D341Med (cell line): ENCODE measurements at regions not wholly inside any gene's neighbourhood (a gene's known extent, or its start where the extent isn't known, plus 50 kb on each side); places are given as distances from the start of the nearest gene placed in this dataset.
A peak's percentile ranks its signal among the peaks of the same experiment; 100 is the strongest.

Experiments used
- DNase-seq: peaks from one replicate; pipeline ENCODE4 v3.0.0; 2012; ENCODE audit warnings: low spot score

GRCh38 chr4:135316266-135316779, 1114.7 kb upstream of the PABPC4L start:
- DNase-seq, result no peak

GRCh38 chr4:135290136-135290535, 1088.5 kb upstream of the PABPC4L start:
- DNase-seq, result no peak

DNA sequence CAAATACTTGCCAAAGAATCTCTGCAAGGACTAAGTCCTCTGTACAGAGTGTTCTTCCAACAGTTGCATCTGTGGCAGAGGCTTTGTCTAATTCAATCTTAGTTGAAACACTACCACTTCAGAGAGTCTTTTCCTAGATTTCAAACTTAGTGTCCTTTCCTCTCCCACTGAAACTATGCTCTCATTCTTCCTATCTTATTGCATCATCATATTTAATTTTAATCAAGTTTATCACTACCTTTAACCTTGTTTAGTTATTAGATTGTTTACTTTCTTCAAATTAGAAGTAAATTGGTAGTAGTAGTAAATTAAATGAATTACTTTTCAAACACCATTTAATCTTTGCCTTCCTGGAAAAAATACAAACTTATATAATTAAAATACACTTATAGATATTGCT, 1082.3 kb upstream of the PABPC4L start:
- DNase-seq, result no peak

DNA sequence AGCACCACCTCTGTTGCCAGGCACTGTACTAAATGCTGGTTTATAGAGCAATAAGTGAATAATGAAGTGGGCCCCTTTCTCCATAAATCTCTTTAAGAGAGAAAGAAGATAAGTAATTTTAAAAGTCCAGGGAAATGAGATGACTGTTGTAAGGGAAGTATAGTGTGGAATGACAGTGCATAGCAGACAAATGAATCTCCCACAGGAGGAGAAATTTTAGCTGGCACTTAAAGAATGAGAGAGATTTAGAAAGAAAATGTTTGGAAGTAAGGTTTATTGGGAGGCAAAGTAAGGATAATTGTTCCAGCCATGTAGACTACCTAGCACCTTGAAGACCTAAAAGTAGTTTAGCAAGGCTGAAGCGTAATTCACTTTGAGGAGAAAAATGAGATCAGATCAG, 1081.1 kb upstream of the PABPC4L start:
- no peak for DNase-seq

GRCh38 chr4:135281230-135281629, 1079.6 kb upstream of the PABPC4L start:
- DNase-seq, result no peak

DNA sequence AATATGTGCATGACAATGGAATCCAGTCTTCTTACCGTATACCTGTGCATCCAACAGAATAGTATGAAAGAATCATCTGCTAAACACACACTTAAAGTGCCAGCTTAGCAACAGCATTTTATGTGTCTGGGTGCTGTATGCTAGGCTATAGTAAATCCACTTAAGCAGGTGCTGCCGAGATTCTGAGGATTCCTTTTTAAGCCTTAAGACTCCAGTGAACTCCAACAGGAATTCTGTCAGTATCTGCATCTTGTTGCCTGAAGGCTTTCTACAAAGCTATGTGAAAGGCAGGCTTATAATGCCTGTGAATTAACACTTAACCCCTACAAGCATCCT, 1076.4 kb upstream of the PABPC4L start:
- peak; percentile 49 for DNase-seq

DNA sequence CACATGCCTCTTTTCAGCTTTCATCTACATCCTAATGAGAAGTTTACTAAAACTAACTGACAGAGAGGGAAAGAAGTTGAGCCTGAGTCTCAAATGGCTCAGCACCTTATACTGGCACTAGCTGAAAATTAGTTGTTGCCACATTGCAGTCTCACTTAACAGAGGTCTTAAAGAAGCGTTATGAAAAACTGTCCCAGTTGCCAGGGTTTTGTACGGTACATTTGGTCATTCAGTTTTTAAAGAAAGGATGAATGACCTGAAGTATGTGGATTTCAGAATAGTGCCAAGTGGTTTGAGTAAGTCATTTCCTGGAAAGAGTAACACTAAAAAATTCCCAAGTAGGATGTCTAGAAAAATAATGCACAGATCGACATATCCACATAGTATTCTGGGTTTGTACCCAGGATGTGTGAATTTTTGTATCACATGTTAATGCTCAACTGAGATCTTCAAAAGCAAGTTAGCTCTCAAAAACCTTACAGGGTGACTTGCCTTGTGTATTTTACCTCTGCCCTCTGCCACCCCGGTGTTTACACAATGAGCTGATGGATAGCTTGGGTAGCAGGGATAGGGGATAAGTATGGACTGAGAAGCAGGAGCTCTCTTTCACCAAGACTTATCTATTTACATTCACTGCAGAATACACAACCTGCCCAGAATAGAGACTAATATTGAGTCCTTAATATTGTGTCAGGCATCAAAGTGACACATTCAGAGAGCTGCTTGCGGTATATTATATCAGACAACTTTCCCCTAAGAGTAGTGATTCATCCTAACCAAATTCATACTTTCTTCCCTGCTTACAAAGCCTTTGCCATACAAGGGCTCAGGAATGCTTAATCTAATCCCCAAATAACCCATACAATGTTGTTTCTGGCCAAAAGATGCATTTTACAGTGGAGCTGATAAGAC, 1075.7 kb upstream of the PABPC4L start:
- DNase-seq, result no peak

- DNase-seq, result no peak
These were observed 1072.8 kb upstream of the PABPC4L start for GRCh38 chr4:135274416-135274815.

GRCh38 chr4:135269125-135269890, 1067.7 kb upstream of the PABPC4L start:
- no peak for DNase-seq

DNA sequence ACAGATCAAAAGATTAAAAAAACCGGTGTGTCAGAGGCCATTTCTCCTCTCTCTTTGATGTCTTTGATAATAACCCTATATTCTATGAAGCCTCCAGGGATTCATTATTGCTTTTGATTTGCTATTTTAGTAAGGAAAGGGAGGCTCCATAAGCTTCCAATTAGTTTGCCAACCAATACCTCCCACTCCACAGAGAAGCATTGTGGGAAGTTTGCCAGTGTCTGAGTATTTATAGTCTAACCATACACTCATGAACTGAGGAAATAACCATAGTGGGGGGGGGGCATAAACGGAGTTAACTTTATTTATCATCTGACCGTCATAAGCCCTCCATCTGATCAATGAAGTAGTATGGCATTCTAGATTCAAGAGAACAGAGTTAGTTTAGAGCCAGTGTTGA, 1066.8 kb upstream of the PABPC4L start:
- DNase-seq, result no peak

GRCh38 chr4:135267148-135267865, 1065.7 kb upstream of the PABPC4L start:
- no peak for DNase-seq

GRCh38 chr4:135256111-135256510, 1054.5 kb upstream of the PABPC4L start:
- no peak for DNase-seq

DNA sequence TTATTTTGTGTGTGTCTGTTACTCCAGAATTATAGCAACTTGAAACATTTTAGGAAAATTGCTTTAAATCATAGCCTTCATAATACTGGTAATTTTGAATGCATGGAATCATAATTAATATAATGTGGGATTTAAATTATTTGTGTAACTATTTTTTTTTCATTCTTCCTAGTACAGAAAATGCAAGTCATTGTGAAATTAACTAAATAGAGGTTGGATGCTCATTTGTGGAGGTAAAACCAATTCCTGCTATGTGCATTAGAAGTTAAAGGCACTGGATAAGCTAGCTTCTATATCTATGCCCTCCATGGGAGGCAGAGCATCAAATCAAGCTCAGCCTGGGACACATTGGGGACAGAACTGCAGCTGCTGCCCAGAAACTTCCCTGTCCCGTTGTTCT, 1048.5 kb upstream of the PABPC4L start:
- no peak for DNase-seq

DNA sequence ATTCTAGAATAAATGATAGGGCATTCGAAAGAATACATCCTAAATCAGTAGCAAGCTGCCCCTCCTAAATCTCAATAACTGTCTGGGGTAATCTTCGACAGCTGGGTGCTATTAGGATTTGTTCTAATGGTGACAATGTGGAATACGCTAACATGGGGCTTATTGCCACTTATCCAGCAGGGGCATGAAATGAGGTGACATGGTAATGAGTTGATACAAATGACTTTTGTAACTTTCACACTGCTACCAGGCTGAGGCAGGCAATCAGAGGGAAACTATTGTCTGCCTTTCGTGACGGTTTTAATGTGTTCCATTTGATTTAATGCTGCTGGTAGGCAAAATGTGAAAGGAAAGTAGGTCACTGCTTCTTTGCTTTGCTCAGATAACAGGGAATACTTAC, 1047.4 kb upstream of the PABPC4L start:
- peak; percentile 54 for DNase-seq

GRCh38 chr4:135244696-135245095, 1043.1 kb upstream of the PABPC4L start:
- no peak for DNase-seq

GRCh38 chr4:135244056-135244455, 1042.5 kb upstream of the PABPC4L start:
- DNase-seq, result no peak

DNA sequence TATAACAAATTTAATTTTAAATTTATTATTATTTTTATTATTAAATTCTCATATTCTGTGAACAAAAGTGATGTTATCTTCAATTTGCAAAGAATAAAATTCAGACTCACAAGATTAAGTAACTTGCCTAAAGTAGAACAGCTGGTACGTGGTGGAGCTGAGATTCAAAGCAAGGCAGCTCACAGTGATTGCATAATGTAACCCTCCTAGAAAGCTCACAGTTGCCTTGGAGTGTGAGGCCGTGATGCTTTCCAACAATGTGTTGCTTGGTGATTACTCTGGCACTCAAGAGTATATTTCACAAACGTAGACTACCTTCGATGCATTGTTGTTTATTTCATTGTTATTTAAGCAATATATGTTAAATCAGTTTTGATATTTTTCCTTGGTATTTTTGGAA, 1039.2 kb upstream of the PABPC4L start:
- DNase-seq, result no peak

DNA sequence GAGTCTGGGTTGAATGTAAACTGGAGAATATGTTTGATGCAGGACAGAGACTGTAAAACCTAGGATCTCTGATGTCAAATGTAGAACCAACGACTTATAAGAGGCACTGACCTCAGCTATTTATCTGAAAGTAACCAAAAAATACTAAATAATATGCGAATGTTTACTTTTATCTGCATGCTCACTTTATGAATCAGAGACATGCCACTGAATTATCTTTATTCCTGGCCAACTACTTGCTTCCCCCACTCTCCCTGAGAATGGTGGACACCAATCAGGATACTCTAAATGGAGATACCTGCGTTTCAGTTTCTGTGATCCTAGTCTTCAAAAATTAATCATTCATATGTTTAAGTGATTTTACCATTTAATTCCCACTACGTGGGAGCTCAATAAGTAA, 1038.4 kb upstream of the PABPC4L start:
- no peak for DNase-seq

GRCh38 chr4:135238940-135239339, 1037.4 kb upstream of the PABPC4L start:
- no peak for DNase-seq

DNA sequence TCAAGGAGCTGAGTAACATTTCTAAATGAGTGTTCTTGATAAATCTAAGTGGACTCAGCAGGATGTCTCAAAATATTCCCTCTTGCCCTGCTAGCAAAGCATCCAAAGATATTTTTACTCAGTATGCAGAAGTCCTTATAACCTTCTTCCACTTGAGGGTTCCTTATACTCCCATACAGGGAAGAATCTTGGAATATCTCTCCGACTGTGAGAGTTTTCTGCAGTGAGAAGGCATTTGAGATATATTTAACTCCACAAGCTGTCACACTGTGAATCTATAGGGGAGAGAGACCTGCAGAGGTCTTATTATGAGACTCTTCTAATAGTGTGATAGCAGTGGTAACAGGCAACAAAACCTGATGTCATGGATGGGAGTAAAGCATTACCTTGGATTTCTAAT, 1034.5 kb upstream of the PABPC4L start:
- DNase-seq, result no peak

DNA sequence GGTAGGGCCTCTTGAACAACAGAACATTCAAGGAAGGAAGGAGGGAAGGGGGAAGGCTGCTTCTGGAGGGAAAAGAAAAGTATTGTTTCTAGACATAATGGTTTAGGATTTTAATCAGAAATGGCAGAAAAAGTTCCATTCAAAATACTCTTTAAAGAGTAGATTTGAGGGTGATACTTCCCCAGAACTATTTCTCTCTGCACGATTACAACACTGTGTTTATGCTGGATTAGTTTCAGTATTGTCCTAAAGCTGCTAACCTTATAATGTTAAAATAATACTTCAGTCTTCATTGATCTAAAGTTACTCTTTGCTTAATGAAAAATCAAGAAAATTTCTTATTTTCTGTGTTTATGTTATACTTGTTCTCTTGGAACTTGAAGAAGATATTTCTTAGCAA, 1026.3 kb upstream of the PABPC4L start:
- no peak for DNase-seq

DNA sequence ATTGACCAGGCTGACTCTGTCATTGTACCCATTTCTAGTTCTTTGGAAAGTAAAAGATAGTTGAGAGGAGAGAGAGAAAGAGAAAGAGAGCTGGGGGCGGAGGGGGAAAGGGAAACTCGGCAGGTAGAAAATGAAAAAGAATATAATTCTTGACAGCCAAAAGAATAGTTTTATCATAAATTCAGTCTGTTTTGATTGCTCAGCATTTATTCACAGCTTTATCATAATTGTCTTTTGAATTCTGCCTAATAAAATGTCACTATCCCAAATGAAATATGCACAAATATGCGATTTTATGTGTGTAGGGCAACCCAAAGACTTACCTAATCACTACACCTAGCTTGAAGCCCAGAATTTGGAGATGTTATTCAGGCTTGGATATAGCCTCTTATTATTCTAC, 1024.0 kb upstream of the PABPC4L start:
- DNase-seq, result no peak

GRCh38 chr4:135210341-135210740, 1008.8 kb upstream of the PABPC4L start:
- DNase-seq, result no peak
